Heart left ventricle (tissue), 13 donors: ENCODE measurements at regions not wholly inside any gene's neighbourhood (a gene's known extent, or its start where the extent isn't known, plus 50 kb on each side); places are given as distances from the start of the nearest gene placed in this dataset.

Experiments used
- POLR2A ChIP-seq, 2 donors: fragments of 450-650 bp; IDR thresholded peaks; one replicate each; pipeline ENCODE4 v1.6.1; 2017; ENCODE audit warnings: antibody characterized with exemption in 2 of 2, mild to moderate bottlenecking in 2 of 2, moderate library complexity in 2 of 2
- TF ChIP-seq, protein P1 (sequence below), 12 donors: fragments of 200-600 bp; sonication (generic) in 4 of 12; IDR thresholded peaks; one replicate each; pipeline versions ENCODE4 v1.5.0 to v1.8.0; 2018 to 2022; ENCODE audit warnings: antibody characterized with exemption in 12 of 12, mild to moderate bottlenecking in 5 of 12
- donor health status: ischemic (EF 13 %, LVEDD 7.1; RV severe dilation, severe dysfunction).
- donor health status: DM: no; HTN: yes; CAD: no.
- donor health status: DM: no; HTN: no; CAD: no.
- donor health status: ischemic (EF 25% LVEDD 6.9; RV normal size, moderate dysfunction).
- donor health status: ischemic (EF 25% LVEDD 5.7; RV mildly dilated, moderate dysfunction).
- donor health status: ischemic (EF 35%, LVEDD 5.7; RV mildly dilated, moderate dysfunction).
- donor health status: nonischemic (EF 11% LVEDD 7.7; RV severe dilation, severe dysfunction).
- donor health status: DM: yes; HTN: yes; CAD: no.
- donor health status: PGD.
- donor health status: ischemic (EF 29% LVEDD 5.4; RV normal size, mild dysfunction).
- donor health status: nonischemic (EF 23%, LVEDD 6.1; RV moderate dilation, normal function).

DNA sequence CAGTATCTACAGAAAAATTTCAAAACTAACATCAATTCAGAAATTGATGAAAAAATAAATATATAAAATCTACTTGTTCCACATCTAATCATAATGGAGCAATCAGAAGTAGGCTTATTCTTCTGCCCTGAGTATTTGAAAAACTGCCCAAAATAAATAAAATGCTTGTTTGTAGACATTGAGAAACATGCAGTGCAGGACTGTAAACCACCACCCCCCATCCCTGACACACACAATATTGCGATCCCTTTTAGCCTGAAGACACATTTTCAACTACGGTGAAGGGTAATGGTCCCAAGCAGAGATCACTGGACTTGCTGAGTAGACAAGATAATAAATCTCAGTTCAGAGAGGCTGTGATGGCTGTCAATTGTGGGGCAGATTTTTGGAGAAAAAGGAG lies 261.5 kb downstream of the C6orf118 start:
- TF ChIP-seq, protein P1, sequence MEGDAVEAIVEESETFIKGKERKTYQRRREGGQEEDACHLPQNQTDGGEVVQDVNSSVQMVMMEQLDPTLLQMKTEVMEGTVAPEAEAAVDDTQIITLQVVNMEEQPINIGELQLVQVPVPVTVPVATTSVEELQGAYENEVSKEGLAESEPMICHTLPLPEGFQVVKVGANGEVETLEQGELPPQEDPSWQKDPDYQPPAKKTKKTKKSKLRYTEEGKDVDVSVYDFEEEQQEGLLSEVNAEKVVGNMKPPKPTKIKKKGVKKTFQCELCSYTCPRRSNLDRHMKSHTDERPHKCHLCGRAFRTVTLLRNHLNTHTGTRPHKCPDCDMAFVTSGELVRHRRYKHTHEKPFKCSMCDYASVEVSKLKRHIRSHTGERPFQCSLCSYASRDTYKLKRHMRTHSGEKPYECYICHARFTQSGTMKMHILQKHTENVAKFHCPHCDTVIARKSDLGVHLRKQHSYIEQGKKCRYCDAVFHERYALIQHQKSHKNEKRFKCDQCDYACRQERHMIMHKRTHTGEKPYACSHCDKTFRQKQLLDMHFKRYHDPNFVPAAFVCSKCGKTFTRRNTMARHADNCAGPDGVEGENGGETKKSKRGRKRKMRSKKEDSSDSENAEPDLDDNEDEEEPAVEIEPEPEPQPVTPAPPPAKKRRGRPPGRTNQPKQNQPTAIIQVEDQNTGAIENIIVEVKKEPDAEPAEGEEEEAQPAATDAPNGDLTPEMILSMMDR (IDR thresholded peaks at IDR 0.05): no peak
- no peak for TF ChIP-seq POLR2A (IDR thresholded peaks at IDR 0.05)
